NOMO-1 treated with dmso at 0.1 percent for 144 hours (cell line): ENCODE measurements at regions not wholly inside any gene's neighbourhood (a gene's known extent, or its start where the extent isn't known, plus 50 kb on each side); places are given as distances from the start of the nearest gene placed in this dataset.

ENCODE experiments used
- DNase-seq: peaks from one replicate; lab custom pipeline; 2025; ENCODE audit not compliant: unreplicated experiment; lab: John Stamatoyannopoulos, UW

DNA sequence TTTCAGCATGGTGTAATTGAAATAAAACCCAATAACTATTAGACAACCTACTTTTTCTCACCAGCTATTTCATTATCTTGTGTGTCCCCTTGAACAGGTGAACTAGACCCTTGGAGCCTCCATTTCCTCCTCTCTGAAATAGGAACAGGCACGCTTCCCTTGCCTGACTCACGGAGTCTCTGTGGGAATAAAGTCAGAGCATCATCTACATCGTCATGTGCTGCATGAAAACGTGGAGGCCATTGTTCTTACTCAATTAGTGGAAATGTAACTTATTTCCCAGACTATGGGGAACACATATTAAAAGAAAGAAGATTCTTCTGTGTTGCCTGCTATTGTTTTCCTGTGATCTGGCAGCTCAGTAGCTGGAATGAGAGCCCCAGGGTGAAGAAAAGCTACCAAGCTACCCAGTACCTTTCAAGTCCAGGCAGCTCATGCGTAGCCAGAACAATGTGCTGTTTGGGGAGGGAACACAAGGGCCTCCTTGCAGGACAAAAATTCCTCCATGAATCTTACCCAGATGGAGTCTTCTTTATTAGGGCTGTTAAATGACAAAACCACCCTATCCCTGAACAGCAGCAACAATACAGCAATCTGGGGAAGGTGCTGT lies 59.8 kb downstream of the SOX11 start:
- DNase-seq: no peak

DNA sequence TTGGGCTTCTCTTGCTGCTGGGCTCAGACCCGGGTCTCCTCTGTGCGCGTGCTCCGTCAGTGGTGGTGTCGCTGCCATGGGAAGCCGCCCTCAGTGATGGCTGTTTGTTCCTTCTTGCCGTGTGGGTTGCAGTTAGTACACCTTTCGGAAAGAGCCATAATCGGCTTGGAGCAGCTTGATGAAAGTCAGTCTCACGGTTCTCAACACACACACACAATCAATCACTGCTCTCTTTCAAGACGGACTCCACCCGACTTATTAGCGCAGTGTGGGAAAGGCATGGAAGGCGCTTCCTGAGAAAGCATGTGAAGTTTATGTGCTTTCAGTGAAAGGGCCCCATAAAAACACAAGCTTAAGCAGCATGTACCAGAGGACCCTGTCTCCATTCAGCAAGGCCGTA lies 64.1 kb downstream of the SOX11 start:
- DNase-seq: no peak

DNA sequence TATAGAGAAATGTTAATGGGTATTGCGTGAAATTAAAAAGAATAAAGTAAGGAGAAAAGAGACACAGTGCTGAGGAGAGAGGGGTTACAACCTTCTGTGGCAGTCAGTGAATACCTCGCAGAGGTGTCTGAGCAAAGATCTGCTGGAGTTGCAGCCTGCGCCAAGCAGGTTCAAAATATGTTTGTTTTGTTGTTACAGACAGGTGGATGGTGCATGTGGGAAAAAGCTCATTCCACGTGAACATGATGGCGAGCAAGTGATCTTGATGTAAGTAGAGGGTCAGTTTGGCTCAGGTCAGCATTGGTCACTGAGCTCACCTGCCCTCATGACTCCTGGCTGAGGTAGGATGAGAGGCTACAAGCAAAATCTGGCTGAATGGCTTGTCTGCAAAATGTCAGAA lies 66.2 kb downstream of the SOX11 start:
- no peak for DNase-seq

DNA sequence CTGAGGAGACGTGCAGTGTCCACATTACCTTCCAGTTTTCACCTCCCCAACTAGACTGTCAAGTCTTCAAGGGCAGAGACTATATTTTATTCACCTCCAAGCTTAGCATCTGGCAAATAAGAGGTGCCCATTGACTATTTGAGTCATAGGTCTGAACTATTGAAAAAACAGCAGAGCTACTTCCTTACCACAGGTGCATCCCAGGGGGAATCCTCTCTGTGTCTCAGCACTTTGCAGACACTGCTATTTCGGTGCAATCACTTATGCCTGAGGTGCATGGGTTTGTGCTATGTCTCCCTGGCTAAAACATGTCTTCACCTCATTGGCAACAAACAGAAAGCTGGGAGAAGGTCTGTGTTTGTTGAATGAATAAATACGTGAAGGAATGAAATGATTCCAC lies 67.8 kb downstream of the SOX11 start:
- no peak for DNase-seq

DNA sequence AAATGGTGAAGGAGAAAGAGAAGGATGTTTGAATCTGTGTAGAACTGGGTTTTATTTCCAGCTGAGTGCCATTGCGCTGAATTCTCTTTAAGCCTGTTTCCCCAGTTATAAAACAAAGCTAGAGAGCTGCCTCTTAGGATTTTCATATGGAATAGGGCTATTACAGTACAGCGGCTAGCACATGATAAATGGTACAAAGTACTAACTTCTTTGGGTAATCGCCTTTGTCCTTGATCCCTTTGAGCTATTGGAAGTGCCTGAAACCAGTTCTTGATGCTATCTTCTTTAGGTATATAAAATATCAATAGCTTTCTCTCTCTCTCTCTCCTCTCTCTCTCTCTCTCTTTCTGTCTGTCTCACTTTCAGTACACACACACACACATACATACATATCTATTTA lies 71.3 kb downstream of the SOX11 start:
- no peak for DNase-seq

DNA sequence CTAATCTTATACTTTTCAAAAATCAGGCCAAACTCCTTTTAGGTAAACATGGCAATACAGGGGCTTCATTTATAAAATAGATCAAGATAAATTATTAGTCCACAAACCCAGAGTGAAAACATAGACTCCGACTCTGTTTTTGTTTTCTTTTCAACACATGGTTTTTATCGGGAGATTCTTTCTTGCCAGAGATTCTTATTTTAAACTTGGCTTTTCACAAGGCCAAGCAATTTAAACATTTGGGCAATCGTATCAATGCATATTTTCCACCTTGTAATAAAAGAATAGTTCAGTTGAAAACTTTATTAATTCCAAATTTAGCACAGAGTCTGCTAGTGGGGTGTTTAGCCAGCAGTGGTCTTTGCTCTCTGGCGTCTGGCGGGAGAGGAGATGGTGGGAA lies 71.9 kb downstream of the SOX11 start:
- no peak for DNase-seq

DNA sequence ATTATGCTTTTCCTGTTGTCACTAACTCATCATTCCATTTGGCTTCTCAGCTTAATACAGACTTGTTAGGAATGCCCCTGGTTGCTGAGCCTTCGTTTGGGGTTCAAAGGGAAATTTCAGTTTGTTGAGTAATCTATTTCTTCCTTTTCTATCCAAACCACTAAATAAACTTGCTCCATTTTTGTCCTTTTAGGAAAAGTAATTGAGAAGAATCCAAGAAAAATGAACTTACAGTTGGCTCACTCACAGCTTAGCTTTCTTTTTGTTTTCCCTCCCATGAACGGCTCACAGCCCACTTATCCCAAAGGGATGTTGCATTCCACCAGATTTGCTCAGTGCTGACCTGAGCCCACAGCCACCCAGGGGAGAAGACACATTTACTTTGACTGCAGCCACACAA lies 73.9 kb downstream of the SOX11 start:
- DNase-seq: no peak

DNA sequence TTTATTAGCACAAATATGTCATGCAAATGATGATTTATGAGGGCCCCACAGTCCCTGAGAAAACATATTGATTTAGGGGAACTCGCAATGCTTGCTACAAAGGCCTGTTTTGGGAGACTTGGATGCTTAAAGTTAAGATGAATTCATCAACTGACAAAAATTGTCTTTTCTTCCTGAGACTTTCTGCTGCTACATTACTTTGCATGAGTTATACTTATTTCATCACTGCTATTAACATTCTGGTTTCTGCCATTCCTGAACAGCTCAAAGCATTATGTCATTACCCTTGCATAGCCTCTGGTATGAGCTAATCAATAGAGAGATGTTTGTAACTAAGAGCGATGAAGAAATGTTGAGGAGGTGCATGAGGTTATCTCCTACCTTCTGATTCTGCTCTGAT lies 74.4 kb downstream of the SOX11 start:
- no peak for DNase-seq

DNA sequence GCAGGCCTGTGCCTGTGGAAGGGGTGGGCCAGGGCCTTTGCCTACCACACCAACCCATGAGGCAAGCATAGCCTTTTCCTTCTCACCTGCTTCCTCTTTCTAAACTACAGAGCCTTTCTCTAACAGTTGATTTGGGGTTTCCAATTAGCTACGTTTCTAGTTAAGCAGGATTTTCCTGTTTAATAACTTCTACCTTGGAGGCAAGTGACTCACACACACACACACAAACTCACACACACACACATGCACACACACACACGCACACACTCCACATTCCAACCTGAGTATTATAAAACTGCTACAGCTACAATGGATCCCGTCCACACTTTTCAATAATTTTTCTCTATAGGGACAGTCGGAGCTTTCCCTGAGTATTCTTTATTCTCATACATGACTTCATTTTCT lies 84.9 kb downstream of the SOX11 start:
- DNase-seq: no peak

DNA sequence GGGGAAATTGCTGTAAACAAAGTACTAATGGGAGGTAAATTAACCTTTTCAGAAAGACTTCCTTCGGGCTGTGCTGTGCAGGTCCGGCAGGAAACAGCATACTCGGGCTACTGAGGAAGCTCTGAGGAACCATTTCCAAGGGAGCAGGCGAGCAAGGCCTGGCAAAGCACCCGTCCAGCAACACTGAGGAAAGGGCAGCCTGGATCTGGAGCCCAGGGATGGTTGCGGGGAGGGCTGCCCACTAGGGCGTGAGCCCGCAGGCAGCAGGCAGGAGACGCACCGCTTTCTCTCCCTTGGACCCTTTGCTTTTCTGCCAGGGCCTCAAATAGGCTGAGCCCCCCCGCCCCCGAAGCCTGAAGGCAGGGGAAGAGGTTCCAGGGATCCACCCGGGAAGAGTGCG lies 89.5 kb downstream of the SOX11 start:
- DNase-seq: no peak

DNA sequence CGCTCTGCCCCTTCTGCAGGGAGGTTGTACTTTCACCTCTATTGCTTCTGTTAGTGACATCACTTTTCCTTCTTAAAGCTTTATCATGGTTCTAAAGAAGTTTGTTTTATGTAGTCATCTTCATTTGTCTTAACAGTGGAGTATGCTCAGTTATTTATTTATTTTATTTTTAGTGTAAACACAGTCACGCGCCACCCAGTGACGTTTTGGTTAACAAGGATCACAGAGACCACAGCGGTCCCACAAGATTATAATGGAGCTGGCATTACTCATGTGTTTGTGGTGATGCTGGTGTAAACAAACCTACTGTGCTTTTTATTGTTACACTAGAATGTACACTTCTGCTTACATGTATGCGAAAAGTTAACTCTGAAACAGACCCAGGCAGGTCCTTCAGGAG lies 89.9 kb downstream of the SOX11 start:
- DNase-seq: no peak

DNA sequence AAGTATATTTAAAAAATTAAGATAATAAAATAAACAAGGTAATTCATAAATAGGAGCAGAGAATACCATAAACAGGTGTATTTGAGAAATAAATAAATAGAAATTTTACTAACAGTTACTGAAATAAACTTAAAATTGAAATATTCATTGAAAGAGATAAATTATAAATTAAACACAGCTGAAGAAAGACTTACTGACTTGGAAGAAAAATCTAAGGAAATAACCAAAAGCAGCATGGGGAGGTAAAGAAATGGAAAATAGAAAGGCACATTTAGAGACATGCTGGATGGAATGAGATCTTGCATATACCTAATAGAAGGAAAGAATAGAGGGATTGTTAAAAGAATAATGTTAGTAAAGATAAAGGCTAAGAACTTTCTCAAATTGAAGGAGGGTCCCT lies 96.3 kb downstream of the SOX11 start:
- no peak for DNase-seq

DNA sequence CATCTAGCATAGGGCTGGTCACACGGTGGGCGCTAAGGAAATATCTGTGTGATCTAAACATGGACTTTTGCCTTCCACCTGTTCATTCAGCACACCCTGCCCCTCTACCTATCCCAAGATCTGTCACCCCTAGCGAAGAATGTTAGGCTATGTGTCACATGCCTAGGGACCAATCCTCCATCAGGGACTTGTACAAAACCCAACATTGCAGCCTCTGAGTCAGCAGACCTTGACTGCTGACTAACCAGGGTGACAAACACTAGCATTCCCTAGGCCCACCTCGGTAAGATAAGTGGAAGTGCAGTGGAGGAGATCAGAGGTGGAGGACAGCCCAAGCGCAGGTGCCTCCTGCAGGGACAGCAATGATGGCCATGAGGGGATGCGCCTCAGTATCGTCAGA lies 99.2 kb downstream of the SOX11 start:
- DNase-seq: no peak

DNA sequence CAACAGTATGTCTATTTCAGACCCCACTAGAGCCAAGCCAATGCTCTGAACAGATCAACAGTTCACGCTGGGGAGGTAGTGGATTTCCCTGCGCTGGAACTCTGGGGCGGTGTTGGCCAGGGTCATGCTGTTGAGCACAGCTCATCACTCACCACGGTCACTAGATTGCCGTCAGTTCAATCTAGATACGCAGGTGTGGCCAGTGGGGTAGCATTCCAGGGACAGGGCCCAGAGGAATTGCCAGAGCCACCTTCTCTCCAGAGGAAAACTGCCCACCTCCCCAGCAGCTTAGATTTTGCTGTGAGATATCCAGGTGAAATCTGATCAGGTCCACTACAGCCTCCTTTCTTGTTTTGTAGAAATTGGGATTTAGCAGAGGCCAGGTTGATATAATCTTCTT lies 101.8 kb downstream of the SOX11 start:
- DNase-seq: no peak

DNA sequence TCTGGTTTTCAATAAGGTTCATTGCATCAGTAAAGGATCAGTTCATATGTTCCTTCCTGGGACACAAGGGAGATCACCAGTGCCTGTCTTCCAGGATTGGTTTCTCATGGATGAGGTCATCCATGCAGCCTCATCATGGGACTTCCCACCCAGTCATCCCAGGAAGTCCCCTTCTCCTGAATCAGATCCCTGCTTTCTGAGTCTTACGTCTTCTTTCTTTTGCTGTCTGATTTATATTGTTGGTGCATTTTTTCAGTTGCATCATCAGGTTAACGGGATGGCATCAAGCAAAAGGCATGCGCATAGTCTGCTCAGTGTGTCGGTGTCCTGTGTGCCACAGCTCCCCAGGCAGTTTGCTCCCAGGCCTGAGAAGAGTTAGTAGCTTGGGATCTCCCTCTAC lies 105.9 kb downstream of the SOX11 start:
- DNase-seq: no peak

DNA sequence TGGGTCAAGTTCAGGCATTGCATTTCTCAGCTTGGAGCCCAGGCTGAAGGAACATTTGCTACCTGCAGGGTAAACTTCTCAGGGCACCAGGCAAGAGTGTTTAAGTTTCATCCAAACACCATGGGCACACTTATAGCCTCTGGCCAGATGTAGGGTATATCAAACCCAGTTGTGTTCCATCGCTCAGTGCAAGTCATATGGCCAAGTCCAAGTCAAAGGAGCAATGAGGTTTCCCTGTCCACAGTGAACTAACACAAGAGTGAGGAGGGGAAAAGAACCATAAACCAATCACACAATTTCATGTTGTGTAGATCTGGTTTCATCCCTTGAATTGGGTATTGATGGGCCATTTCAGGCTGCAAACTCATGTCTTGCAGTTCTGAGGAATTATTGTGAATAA lies 107.2 kb downstream of the SOX11 start:
- no peak for DNase-seq

DNA sequence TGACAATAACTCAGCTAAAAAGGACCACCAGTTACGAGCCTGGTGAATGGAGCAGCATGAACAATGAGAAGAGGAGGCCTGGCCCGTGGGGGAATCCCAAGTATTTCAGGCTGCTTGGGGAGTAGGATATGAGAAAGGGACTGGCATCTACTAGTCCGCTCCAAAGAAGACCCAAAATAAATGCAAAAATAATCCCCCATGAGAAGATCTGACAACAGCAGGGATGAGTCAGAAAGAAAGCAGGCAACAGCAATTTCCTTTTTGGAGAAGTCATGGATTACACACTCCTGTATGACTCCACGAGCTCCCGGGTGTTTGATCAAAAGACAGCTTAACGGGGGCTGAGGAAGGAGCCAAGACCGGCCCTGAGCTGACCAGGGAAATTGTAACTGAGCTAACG lies 111.4 kb downstream of the SOX11 start:
- DNase-seq: no peak

DNA sequence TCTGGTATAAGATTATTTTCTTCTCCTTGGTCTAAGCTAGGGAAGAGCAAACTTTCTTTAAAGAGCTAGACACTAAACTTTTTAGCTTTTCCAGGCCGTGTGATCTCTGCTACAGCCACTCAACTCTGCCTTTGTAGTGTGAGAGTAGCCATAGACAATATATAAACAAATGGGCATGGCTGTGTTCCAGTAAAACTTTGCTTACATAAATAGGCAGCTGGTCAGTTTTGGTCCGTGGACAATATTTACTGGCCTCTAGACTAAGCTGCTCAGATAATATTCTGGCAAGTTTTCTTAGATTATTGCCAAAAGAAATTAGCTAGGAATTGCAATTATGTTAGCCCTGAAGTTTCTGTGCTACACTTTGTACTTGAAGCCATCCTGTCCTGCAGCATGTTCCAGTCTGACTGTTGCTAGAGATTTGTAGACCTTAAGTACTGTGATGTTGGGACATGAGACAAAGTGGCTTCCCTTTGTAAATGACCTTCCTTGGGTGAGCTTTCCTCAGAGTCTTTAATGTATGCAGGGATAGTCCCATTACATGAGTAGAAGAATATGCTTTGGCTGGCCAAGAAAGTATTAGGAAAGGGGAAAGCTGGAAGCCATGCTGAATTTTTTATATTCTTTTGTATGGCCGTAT lies 126.9 kb downstream of the SOX11 start:
- DNase-seq: no peak

DNA sequence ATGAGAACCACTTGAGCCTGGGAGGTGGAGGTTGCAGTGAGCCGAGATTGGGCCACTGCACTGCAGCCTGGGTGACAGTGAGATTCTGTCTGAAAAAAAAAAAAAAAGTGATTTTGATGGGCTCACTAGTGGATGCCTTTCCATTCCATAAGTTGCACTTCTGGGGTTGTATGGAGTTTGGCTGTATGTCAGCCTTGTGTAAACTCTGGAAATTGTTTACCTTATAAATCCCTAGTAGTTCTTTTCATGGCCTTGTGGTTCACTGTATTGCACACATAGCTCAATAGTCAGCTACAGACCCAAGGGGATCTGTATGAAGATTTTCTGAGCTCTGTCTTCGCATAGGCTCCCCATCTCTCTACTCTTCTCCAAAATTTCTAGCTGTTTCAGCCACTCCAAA lies 131.9 kb downstream of the SOX11 start:
- no peak for DNase-seq

DNA sequence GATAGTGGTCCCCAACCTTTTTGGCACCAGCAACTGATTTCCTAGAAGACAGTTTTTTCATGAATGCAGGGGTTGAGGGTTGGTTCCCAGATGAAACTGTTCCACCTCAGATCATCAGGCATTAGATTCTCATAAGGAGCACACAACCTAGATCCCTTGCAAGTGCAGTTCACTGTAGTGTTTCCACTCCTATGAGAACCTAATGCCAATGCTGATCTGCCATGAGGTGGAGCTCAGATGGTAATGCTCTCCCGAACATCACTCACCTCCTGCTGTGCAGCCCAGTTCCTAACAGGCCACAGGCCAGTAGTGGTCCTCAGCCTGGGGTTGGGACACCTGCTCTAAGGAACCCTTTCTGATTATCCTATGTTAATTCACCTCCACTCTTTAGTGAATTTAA lies 133.5 kb downstream of the SOX11 start:
- no peak for DNase-seq

DNA sequence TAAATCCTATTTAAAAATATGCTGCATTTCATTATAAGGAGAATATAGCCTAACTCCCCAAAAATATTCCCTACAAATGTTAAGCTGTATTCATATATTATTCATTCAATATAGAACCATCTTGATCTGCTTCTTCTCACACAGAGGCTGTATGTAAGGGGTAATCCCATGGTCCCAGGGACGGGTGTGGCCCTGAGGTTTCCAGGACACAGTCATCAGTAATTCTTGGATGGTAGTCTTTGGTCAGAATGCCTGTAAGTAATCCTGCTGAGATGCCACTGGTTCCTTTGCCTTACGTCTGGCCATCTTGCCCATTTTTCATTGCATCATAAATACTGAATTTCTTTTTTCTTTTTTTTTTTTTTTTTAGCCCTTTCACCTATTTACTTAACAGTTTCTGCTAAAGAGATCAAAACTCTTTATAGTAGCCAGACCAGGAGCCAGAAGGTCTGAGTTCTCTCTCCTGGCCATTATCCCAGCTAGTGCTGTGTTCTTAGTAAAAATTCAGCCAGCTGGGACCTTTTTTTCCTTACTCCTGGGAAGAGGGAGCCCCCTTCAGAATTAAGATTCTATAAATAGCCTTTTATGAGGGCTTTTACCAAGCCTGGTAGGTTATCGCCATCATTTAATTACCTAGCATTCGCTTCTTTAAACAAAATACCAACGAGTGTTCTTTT lies 134.9 kb downstream of the SOX11 start:
- DNase-seq: no peak

DNA sequence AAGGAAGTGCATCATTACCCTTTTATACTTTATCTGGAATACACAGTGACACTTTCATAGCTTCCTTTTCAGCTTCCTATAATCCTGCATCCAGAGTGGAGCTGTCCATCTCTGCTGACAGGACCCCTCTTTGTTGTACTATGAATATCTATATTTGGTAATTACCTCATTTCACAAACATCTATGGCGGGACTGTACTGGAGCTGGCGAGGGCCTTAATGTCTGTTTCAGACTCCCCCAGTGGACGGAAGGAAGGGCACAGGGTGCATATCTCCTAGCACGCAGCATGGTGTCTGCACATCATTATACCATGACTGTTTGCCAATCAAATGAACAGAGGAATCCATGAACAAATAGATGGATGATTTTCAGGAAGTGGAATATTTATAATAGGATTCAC lies 142.3 kb downstream of the SOX11 start:
- DNase-seq: no peak

DNA sequence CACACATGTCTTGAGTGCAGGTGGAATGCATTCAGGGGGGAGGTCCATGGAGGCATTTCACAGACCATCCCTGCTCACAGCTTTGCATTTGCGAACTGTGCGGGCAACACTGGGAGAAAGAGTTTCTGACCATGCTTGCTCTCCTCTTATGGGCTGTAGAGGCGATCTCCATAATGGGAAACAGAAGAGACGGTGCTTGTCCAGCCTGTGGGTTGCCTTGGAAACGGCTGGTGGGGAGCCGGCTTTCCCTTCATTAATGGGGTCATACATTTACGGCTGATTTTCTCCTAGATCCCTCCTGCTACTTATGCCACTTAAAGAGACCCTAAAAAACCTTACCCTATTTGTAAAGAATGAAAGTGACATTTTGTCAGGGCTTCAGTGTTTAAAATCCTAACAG lies 147.4 kb downstream of the SOX11 start:
- no peak for DNase-seq
